ENCODE measurements at regions not wholly inside any gene's neighbourhood (a gene's known extent, or its start where the extent isn't known, plus 50 kb on each side); places are given as distances from the start of the nearest gene placed in this dataset.

GRCh38 chr2:180337136-180337535 is 330.0 kb upstream of the CWC22 start:
- no peaks in the 10 kb centered on the region for H3K4me1 ChIP-seq (ENCODE audit: control insufficient read depth in 2 of 2, insufficient read depth in 2 of 2, low read length in 2 of 2)
- no peaks in the 10 kb centered on the region for H3K27me3 ChIP-seq (ENCODE audit: control insufficient read depth in 2 of 2, insufficient read depth in 2 of 2, low read length in 2 of 2)
- intact Hi-C loops (cut with micrococcal nuclease) = no loop called here
- DNase-seq = no peak
- ChIA-PET CTCF (no interaction called here), POLR2A (no interaction called here)
- peaks cover 12 to 65% (median 25%) of the 10 kb centered on the region in 11 donors for H3K9me3 Mint-ChIP-seq
- no peak overlapping the region for H3K27ac ChIP-seq (ENCODE audit: low read depth, low read length)
- H3K27ac Mint-ChIP-seq = no peak overlapping the region
- no peaks in the 10 kb centered on the region for H3K4me1 Mint-ChIP-seq
- peaks cover 0 to 25% (median 0%) of the 10 kb centered on the region in 3 experiments for H3K9me3 ChIP-seq (ENCODE audit: control insufficient read depth in 2 of 3, low read length in 3 of 3)
- peaks cover 0 to 5% (median 0%) of the 10 kb centered on the region in 5 donors for H3K36me3 Mint-ChIP-seq
- no peak overlapping the region for H3K4me3 Mint-ChIP-seq
- no peaks in the 10 kb centered on the region for H3K36me3 ChIP-seq (ENCODE audit: control insufficient read depth in 2 of 3, insufficient read depth in 3 of 3, low read length in 3 of 3)
- no peak overlapping the region for H3K4me3 ChIP-seq (ENCODE audit: low read length)
- H3K27me3 Mint-ChIP-seq = no peaks in the 10 kb centered on the region
- ATAC-seq = no peak

DNA sequence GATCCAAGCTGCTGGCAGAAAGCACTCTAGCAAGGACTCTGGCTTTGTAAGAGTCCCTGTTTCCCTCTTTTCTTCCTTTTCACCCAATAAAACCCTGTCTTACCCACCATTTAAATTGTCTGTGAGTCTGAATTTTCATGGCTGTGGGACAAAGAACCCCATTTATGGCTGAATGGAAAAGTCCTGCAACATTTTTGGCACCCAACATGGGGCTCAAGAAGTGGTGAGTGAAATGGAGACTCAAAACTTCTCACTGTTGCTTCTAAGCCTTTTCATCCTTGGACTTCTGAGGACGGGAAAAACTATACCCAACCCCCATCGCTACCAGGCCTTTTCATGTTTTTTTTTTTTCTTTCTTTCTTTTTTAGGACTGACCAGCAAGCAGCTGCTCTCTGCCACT is 329.5 kb upstream of the CWC22 start:
- Mint-ChIP-seq H3K27me3 (no peaks in the 10 kb centered on the region), H3K4me1 (no peaks in the 10 kb centered on the region), H3K9me3 (peaks cover 12 to 65% (median 25%) of the 10 kb centered on the region in 11 donors), H3K4me3 (no peak overlapping the region), H3K27ac (no peak overlapping the region), H3K36me3 (peaks cover 0 to 5% (median 0%) of the 10 kb centered on the region in 5 donors)
- H3K9me3 ChIP-seq (ENCODE audit: control insufficient read depth in 2 of 3, low read length in 3 of 3) = peaks cover 0 to 25% (median 0%) of the 10 kb centered on the region in 3 experiments
- no peaks in the 10 kb centered on the region for H3K27me3 ChIP-seq (ENCODE audit: control insufficient read depth in 2 of 2, insufficient read depth in 2 of 2, low read length in 2 of 2)
- intact Hi-C loops (cut with micrococcal nuclease) = no loop called here
- H3K4me1 ChIP-seq (ENCODE audit: control insufficient read depth in 2 of 2, insufficient read depth in 2 of 2, low read length in 2 of 2) = no peaks in the 10 kb centered on the region
- ATAC-seq (no peak), DNase-seq (no peak)
- H3K4me3 ChIP-seq (ENCODE audit: low read length) = no peak overlapping the region
- H3K36me3 ChIP-seq (ENCODE audit: control insufficient read depth in 2 of 3, insufficient read depth in 3 of 3, low read length in 3 of 3) = no peaks in the 10 kb centered on the region
- CTCF ChIA-PET = no interaction called here
- POLR2A ChIA-PET = no interaction called here
- H3K27ac ChIP-seq (ENCODE audit: low read depth, low read length) = no peak overlapping the region

GRCh38 chr2:180334514-180334913 is 327.4 kb upstream of the CWC22 start:
- Histone ChIP-seq H3K27ac (ENCODE audit: low read depth, low read length) (no peak overlapping the region), H3K9me3 (ENCODE audit: control insufficient read depth in 2 of 3, low read length in 3 of 3) (peaks cover 0 to 20% (median 0%) of the 10 kb centered on the region in 3 experiments), H3K4me3 (ENCODE audit: low read length) (no peak overlapping the region), H3K36me3 (ENCODE audit: control insufficient read depth in 2 of 3, insufficient read depth in 3 of 3, low read length in 3 of 3) (no peaks in the 10 kb centered on the region), H3K4me1 (ENCODE audit: control insufficient read depth in 2 of 2, insufficient read depth in 2 of 2, low read length in 2 of 2) (no peaks in the 10 kb centered on the region), H3K27me3 (ENCODE audit: control insufficient read depth in 2 of 2, insufficient read depth in 2 of 2, low read length in 2 of 2) (no peaks in the 10 kb centered on the region)
- POLR2A ChIA-PET = no interaction called here
- H3K4me3 Mint-ChIP-seq = no peak overlapping the region
- H3K4me1 Mint-ChIP-seq = no peaks in the 10 kb centered on the region
- intact Hi-C loops (cut with micrococcal nuclease) = no loop called here
- CTCF ChIA-PET = no interaction called here
- no peak for ATAC-seq
- no peak for DNase-seq
- H3K27ac Mint-ChIP-seq = no peak overlapping the region
- peaks cover 0 to 5% (median 0%) of the 10 kb centered on the region in 5 donors for H3K36me3 Mint-ChIP-seq
- H3K27me3 Mint-ChIP-seq = peaks cover 0 to 3% (median 0%) of the 10 kb centered on the region in 5 donors
- H3K9me3 Mint-ChIP-seq = peaks cover 12 to 63% (median 25%) of the 10 kb centered on the region in 11 donors

DNA sequence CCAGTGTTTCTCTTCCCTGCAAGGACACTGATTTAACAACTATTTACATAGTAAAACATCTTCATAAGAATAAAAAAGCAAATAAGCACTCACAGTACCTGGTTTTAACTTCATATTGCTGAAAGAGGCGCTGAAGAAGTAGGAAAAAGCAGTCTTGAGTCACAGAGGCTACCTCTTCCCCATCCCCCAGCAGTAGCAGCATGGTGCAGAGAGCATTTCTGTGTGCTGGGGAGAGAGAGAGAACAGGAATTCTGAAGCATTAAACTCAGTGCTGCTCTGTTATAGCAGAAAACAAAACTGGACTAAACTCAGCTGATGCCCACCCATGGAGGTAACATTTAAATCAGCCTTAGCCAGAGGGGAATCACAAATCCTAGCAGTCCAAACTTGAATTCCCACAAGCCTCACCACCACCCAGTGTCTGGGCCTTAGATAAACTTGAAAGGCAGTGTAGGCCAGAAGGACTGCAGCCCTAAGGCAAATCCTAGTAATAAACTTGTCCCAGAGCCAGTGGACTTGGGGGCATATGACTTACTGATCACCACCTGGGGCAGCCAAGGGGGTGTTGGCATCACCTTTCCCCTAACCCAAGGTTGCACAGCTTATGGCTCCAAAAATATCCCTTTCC is 321.8 kb upstream of the CWC22 start:
- no peaks in the 10 kb centered on the region for H3K27me3 ChIP-seq (ENCODE audit: control insufficient read depth in 2 of 2, insufficient read depth in 2 of 2, low read length in 2 of 2)
- no peaks in the 10 kb centered on the region for H3K36me3 ChIP-seq (ENCODE audit: control insufficient read depth in 2 of 3, insufficient read depth in 3 of 3, low read length in 3 of 3)
- H3K9me3 ChIP-seq (ENCODE audit: control insufficient read depth in 2 of 3, low read length in 3 of 3) = no peaks in the 10 kb centered on the region
- ChIA-PET POLR2A (no interaction called here), CTCF (no interaction called here)
- Mint-ChIP-seq H3K9me3 (peaks cover 0 to 39% (median 4%) of the 10 kb centered on the region in 11 donors), H3K36me3 (no peaks in the 10 kb centered on the region), H3K27ac (no peak overlapping the region), H3K4me1 (no peaks in the 10 kb centered on the region), H3K4me3 (no peak overlapping the region), H3K27me3 (peaks cover 0 to 10% (median 7%) of the 10 kb centered on the region in 5 donors)
- no peak overlapping the region for H3K27ac ChIP-seq (ENCODE audit: low read depth, low read length)
- ATAC-seq (no peak), DNase-seq (no peak)
- no peak overlapping the region for H3K4me3 ChIP-seq (ENCODE audit: low read length)
- H3K4me1 ChIP-seq (ENCODE audit: control insufficient read depth in 2 of 2, insufficient read depth in 2 of 2, low read length in 2 of 2) = no peaks in the 10 kb centered on the region
- intact Hi-C loops (cut with micrococcal nuclease) = no loop called here

GRCh38 chr2:180327185-180327584 is 320.1 kb upstream of the CWC22 start:
- Histone ChIP-seq H3K36me3 (ENCODE audit: control insufficient read depth in 2 of 3, insufficient read depth in 3 of 3, low read length in 3 of 3) (no peaks in the 10 kb centered on the region), H3K27ac (ENCODE audit: low read depth, low read length) (no peak overlapping the region), H3K4me3 (ENCODE audit: low read length) (no peak overlapping the region), H3K9me3 (ENCODE audit: control insufficient read depth in 2 of 3, low read length in 3 of 3) (no peaks in the 10 kb centered on the region), H3K4me1 (ENCODE audit: control insufficient read depth in 2 of 2, insufficient read depth in 2 of 2, low read length in 2 of 2) (no peaks in the 10 kb centered on the region), H3K27me3 (ENCODE audit: control insufficient read depth in 2 of 2, insufficient read depth in 2 of 2, low read length in 2 of 2) (no peaks in the 10 kb centered on the region)
- CTCF ChIA-PET = no interaction called here
- Mint-ChIP-seq H3K4me1 (no peaks in the 10 kb centered on the region), H3K27ac (no peak overlapping the region), H3K9me3 (peaks cover 0 to 30% (median 0%) of the 10 kb centered on the region in 11 donors), H3K27me3 (peaks cover 0 to 10% (median 7%) of the 10 kb centered on the region in 5 donors), H3K4me3 (no peak overlapping the region), H3K36me3 (no peaks in the 10 kb centered on the region)
- ATAC-seq (no peak), DNase-seq (no peak)
- POLR2A ChIA-PET = no interaction called here
- intact Hi-C loops (cut with micrococcal nuclease) = no loop called here

GRCh38 chr2:180325416-180326120 is 318.5 kb upstream of the CWC22 start:
- Mint-ChIP-seq H3K4me1 (no peaks in the 10 kb centered on the region), H3K27me3 (peaks cover 0 to 10% (median 7%) of the 10 kb centered on the region in 5 donors), H3K27ac (no peak overlapping the region), H3K36me3 (no peaks in the 10 kb centered on the region), H3K9me3 (peaks cover 0 to 25% (median 2%) of the 10 kb centered on the region in 11 donors), H3K4me3 (no peak overlapping the region)
- ATAC-seq (no peak), DNase-seq (no peak)
- no peaks in the 10 kb centered on the region for H3K4me1 ChIP-seq (ENCODE audit: control insufficient read depth in 2 of 2, insufficient read depth in 2 of 2, low read length in 2 of 2)
- no peaks in the 10 kb centered on the region for H3K36me3 ChIP-seq (ENCODE audit: control insufficient read depth in 2 of 3, insufficient read depth in 3 of 3, low read length in 3 of 3)
- intact Hi-C loops (cut with micrococcal nuclease) = no loop called here
- H3K27me3 ChIP-seq (ENCODE audit: control insufficient read depth in 2 of 2, insufficient read depth in 2 of 2, low read length in 2 of 2) = no peaks in the 10 kb centered on the region
- ChIA-PET CTCF (no interaction called here), POLR2A (no interaction called here)
- no peaks in the 10 kb centered on the region for H3K9me3 ChIP-seq (ENCODE audit: control insufficient read depth in 2 of 3, low read length in 3 of 3)
- H3K4me3 ChIP-seq (ENCODE audit: low read length) = no peak overlapping the region
- H3K27ac ChIP-seq (ENCODE audit: low read depth, low read length) = no peak overlapping the region

DNA sequence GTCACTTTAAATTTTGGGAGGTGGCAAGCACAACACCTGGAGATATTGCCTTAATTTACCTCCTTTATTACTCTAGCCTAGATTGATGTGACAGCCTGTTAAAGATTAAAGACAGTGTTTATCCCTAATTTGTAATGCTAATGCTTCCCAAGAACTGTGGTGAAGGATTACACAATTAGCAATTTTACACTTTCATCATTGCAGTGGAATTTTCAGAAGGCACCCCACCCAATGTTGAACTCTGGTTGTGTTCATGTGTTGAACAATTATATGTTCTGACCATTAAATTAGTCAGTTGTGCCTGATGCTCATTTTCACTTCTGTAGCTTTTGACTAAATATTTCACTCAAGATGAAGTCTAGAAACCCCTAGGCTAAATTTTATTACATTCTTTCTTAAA is 317.1 kb upstream of the CWC22 start:
- H3K9me3 ChIP-seq (ENCODE audit: control insufficient read depth in 2 of 3, low read length in 3 of 3) = no peaks in the 10 kb centered on the region
- H3K27me3 ChIP-seq (ENCODE audit: control insufficient read depth in 2 of 2, insufficient read depth in 2 of 2, low read length in 2 of 2) = no peaks in the 10 kb centered on the region
- CTCF ChIA-PET = no interaction called here
- H3K4me1 ChIP-seq (ENCODE audit: control insufficient read depth in 2 of 2, insufficient read depth in 2 of 2, low read length in 2 of 2) = no peaks in the 10 kb centered on the region
- intact Hi-C loops (cut with micrococcal nuclease) = no loop called here
- Mint-ChIP-seq H3K27ac (no peak overlapping the region), H3K27me3 (peaks cover 0 to 10% (median 7%) of the 10 kb centered on the region in 5 donors), H3K4me1 (no peaks in the 10 kb centered on the region), H3K4me3 (no peak overlapping the region), H3K36me3 (no peaks in the 10 kb centered on the region), H3K9me3 (peaks cover 0 to 20% (median 2%) of the 10 kb centered on the region in 11 donors)
- H3K27ac ChIP-seq (ENCODE audit: low read depth, low read length) = no peak overlapping the region
- no peaks in the 10 kb centered on the region for H3K36me3 ChIP-seq (ENCODE audit: control insufficient read depth in 2 of 3, insufficient read depth in 3 of 3, low read length in 3 of 3)
- POLR2A ChIA-PET = no interaction called here
- no peak overlapping the region for H3K4me3 ChIP-seq (ENCODE audit: low read length)
- ATAC-seq (no peak), DNase-seq (no peak)

Measured in naive thymus-derived CD4-positive, alpha-beta T cell (primary cell).